Trophoblast cell (in vitro differentiated cells and primary cell): ENCODE measurements at regions not wholly inside any gene's neighbourhood (a gene's known extent, or its start where the extent isn't known, plus 50 kb on each side); places are given as distances from the start of the nearest gene placed in this dataset.
"Not testable (repeated sequence)": the region's sequence is repeated elsewhere in the genome, so short reads cannot be mapped to it uniquely, and the experiment has no call there.

ENCODE experiments used
- DNase-seq, 2 donors: peaks; one replicate each; pipeline ENCODE4 v3.0.0-alpha.2; 2016
- H2AFZ ChIP-seq: 2 replicates; pipeline ENCODE4 v1.6.1; 2013; ENCODE audit warnings: low read length, moderate library complexity, mild to moderate bottlenecking; ENCODE audit not compliant: insufficient read depth, poor library complexity
- H2AK5ac ChIP-seq: 2 replicates; pipeline ENCODE4 v1.6.1; 2013; ENCODE audit warnings: mild to moderate bottlenecking, low read length
- H2BK120ac ChIP-seq: 2 replicates; pipeline ENCODE4 v1.6.1; 2013; ENCODE audit warnings: low read length, mild to moderate bottlenecking, moderate library complexity; ENCODE audit not compliant: insufficient read depth, poor library complexity
- H2BK12ac ChIP-seq: 2 replicates; pipeline ENCODE4 v1.6.1; 2013; ENCODE audit warnings: mild to moderate bottlenecking, low read length, moderate library complexity
- H2BK5ac ChIP-seq: 2 replicates; pipeline ENCODE4 v1.6.1; 2013; ENCODE audit warnings: low read length, low read depth, moderate library complexity, mild to moderate bottlenecking; ENCODE audit not compliant: poor library complexity
- H3K14ac ChIP-seq: 2 replicates; pipeline ENCODE4 v1.6.1; 2013; ENCODE audit warnings: mild to moderate bottlenecking, low read length
- H3K18ac ChIP-seq: 2 replicates; pipeline ENCODE4 v1.6.1; 2013; ENCODE audit warnings: mild to moderate bottlenecking, low read length
- H3K23ac ChIP-seq: 2 replicates; pipeline ENCODE4 v1.6.1; 2013; ENCODE audit warnings: low read length
- H3K27ac ChIP-seq: 2 replicates; pipeline ENCODE4 v1.5.1; 2013; ENCODE audit warnings: low read depth, mild to moderate bottlenecking, inconsistent platforms, low read length, moderate library complexity
- H3K27me3 ChIP-seq: 2 replicates; pipeline ENCODE4 v1.6.1; 2013; ENCODE audit warnings: inconsistent platforms, mild to moderate bottlenecking, low read length, moderate library complexity; ENCODE audit not compliant: insufficient read depth
- H3K36me3 ChIP-seq, 2 experiments: 1 replicate in 1 of 2; 2 replicates in 1 of 2; pipeline ENCODE4 v1.6.1; 2013; ENCODE audit warnings: low read length in 2 of 2, mild to moderate bottlenecking in 2 of 2, moderate library complexity in 1 of 2; ENCODE audit not compliant: insufficient read depth in 2 of 2, control insufficient read depth in 1 of 2
- H3K4ac ChIP-seq: 2 replicates; pipeline ENCODE4 v1.6.1; 2013; ENCODE audit warnings: low read depth, mild to moderate bottlenecking, low read length, moderate library complexity
- H3K4me1 ChIP-seq, 2 experiments: 1 replicate in 1 of 2; 2 replicates in 1 of 2; pipeline ENCODE4 v1.6.1; 2013; ENCODE audit warnings: low read length in 2 of 2, mild to moderate bottlenecking in 2 of 2, moderate library complexity in 1 of 2; ENCODE audit not compliant: insufficient read depth in 2 of 2, control insufficient read depth in 1 of 2
- H3K4me2 ChIP-seq: 2 replicates; pipeline ENCODE4 v1.6.1; 2013; ENCODE audit warnings: inconsistent platforms, mild to moderate bottlenecking, low read length, moderate library complexity
- H3K4me3 ChIP-seq: 2 replicates; pipeline ENCODE4 v1.5.1; 2013; ENCODE audit warnings: mild to moderate bottlenecking, low read depth, low read length, inconsistent platforms
- H3K79me1 ChIP-seq: one replicate; pipeline ENCODE4 v1.6.1; 2013; ENCODE audit warnings: low read length
- H3K79me2 ChIP-seq: 2 replicates; pipeline ENCODE4 v1.6.1; 2013; ENCODE audit warnings: low read length, mild to moderate bottlenecking; ENCODE audit not compliant: control insufficient read depth, insufficient read depth, poor library complexity
- H3K9ac ChIP-seq: 2 replicates; pipeline ENCODE4 v1.6.1; 2013; ENCODE audit warnings: mild to moderate bottlenecking, low read length
- H3K9me3 ChIP-seq: 2 replicates; pipeline ENCODE4 v1.6.1; 2013; ENCODE audit warnings: low read depth, mild to moderate bottlenecking, control low read depth, inconsistent platforms, low read length; ENCODE audit not compliant: insufficient read depth
- H4K12ac ChIP-seq: 2 replicates; pipeline ENCODE4 v1.6.1; 2013; ENCODE audit warnings: low read depth, mild to moderate bottlenecking, low read length, moderate library complexity
- H4K8ac ChIP-seq: 2 replicates; pipeline ENCODE4 v1.6.1; 2013; ENCODE audit warnings: low read depth, mild to moderate bottlenecking, low read length, moderate library complexity
- H4K91ac ChIP-seq: one replicate; pipeline ENCODE4 v1.6.1; 2013; ENCODE audit warnings: low read depth, mild to moderate bottlenecking, low read length, moderate library complexity
- WGBS: extraction: QIAGEN DNeasy Blood & Tissue Kit; methylation state at CpG from one replicate; pipeline ENCODE4 v1.1.7; 2013; ENCODE audit warnings: missing lambda C conversion rate; ENCODE audit not compliant: insufficient read length, insufficient coverage; ENCODE audit errors: extremely low coverage; 5-methylcytosine and 5-hydroxymethylcytosine counted together

- no CpG with 5 or more reads among the region's 11 CpGs for WGBS
Measured at GRCh38 chr3:125684199-125684598, 88.9 kb upstream of the OSBPL11 start.

GRCh38 chr3:125685741-125686140 is 90.4 kb upstream of the OSBPL11 start:
- not testable (repeated sequence) for H3K36me3 ChIP-seq, H3K4me2 ChIP-seq, H3K9ac ChIP-seq, H4K91ac ChIP-seq, H4K12ac ChIP-seq, H4K8ac ChIP-seq, H3K4ac ChIP-seq, H3K4me3 ChIP-seq, DNase-seq, H2BK5ac ChIP-seq, H2BK12ac ChIP-seq, H3K27ac ChIP-seq, H3K9me3 ChIP-seq, H2AK5ac ChIP-seq, H2BK120ac ChIP-seq, H3K79me2 ChIP-seq, H3K27me3 ChIP-seq, H3K23ac ChIP-seq, H3K14ac ChIP-seq, H3K79me1 ChIP-seq, H3K4me1 ChIP-seq, H3K18ac ChIP-seq, H2AFZ ChIP-seq
- no CpG with 5 or more reads among the region's 2 CpGs for WGBS

More at GRCh38 chr3:125684199-125684598, 88.9 kb upstream of the OSBPL11 start:
- Histone ChIP-seq H3K4me2 (no peak overlapping the region), H3K18ac (no peak overlapping the region), H3K4me1 (no peaks in the 10 kb centered on the region), H4K8ac (no peak overlapping the region), H3K14ac (no peak overlapping the region), H2BK120ac (no peak overlapping the region), H3K79me2 (no peaks in the 10 kb centered on the region), H2BK5ac (no peak overlapping the region), H3K23ac (no peak overlapping the region), H2AK5ac (no peak overlapping the region), H3K4ac (no peak overlapping the region), H2AFZ (no peak overlapping the region), H3K4me3 (no peak overlapping the region), H3K36me3 (no peaks in the 10 kb centered on the region), H3K79me1 (no peaks in the 10 kb centered on the region), H3K27ac (no peak overlapping the region), H2BK12ac (no peak overlapping the region), H4K91ac (no peak overlapping the region), H3K9me3 (peaks cover 2% of the 10 kb centered on the region), H3K27me3 (no peaks in the 10 kb centered on the region), H3K9ac (no peak overlapping the region), H4K12ac (no peak overlapping the region)
- peak in 1 of 2 donors; percentile 41 for DNase-seq

GRCh38 chr3:125692361-125692760 is 97.1 kb upstream of the OSBPL11 start:
- H2BK12ac ChIP-seq: no peak overlapping the region
- DNase-seq: no peak
- no peak overlapping the region for H4K91ac ChIP-seq
- H3K4me2 ChIP-seq: no peak overlapping the region
- no peaks in the 10 kb centered on the region for H3K79me2 ChIP-seq
- no peak overlapping the region for H3K23ac ChIP-seq
- H3K14ac ChIP-seq: no peak overlapping the region
- no peak overlapping the region for H3K9ac ChIP-seq
- H3K4me1 ChIP-seq: peaks cover 0 to 2% of the 10 kb centered on the region in 2 experiments
- WGBS: no CpG with 5 or more reads among the region's 13 CpGs
- H2BK120ac ChIP-seq: no peak overlapping the region
- no peak overlapping the region for H4K8ac ChIP-seq
- no peaks in the 10 kb centered on the region for H3K79me1 ChIP-seq
- H3K4me3 ChIP-seq: no peak overlapping the region
- H3K36me3 ChIP-seq: no peaks in the 10 kb centered on the region
- H3K27ac ChIP-seq: no peak overlapping the region
- no peak overlapping the region for H4K12ac ChIP-seq
- H2AK5ac ChIP-seq: no peak overlapping the region
- no peaks in the 10 kb centered on the region for H3K9me3 ChIP-seq
- H3K18ac ChIP-seq: no peak overlapping the region
- H2BK5ac ChIP-seq: no peak overlapping the region
- no peaks in the 10 kb centered on the region for H3K27me3 ChIP-seq
- no peak overlapping the region for H3K4ac ChIP-seq
- no peak overlapping the region for H2AFZ ChIP-seq

GRCh38 chr3:125693887-125694286 is 98.6 kb upstream of the OSBPL11 start:
- no peak overlapping the region for H3K14ac ChIP-seq
- no peak overlapping the region for H2BK12ac ChIP-seq
- no peak overlapping the region for H4K8ac ChIP-seq
- H2AFZ ChIP-seq: no peak overlapping the region
- H3K4ac ChIP-seq: no peak overlapping the region
- no peak overlapping the region for H3K4me3 ChIP-seq
- H3K79me2 ChIP-seq: no peaks in the 10 kb centered on the region
- no peak overlapping the region for H4K91ac ChIP-seq
- no peak overlapping the region for H3K23ac ChIP-seq
- peaks cover 0 to 3% of the 10 kb centered on the region in 2 experiments for H3K4me1 ChIP-seq
- DNase-seq: no peak
- H2AK5ac ChIP-seq: no peak overlapping the region
- no peak overlapping the region for H3K18ac ChIP-seq
- H3K9ac ChIP-seq: no peak overlapping the region
- no peak overlapping the region for H3K4me2 ChIP-seq
- H4K12ac ChIP-seq: no peak overlapping the region
- H3K79me1 ChIP-seq: no peaks in the 10 kb centered on the region
- no CpG with 5 or more reads among the region's 10 CpGs for WGBS
- no peak overlapping the region for H3K27ac ChIP-seq
- no peaks in the 10 kb centered on the region for H3K9me3 ChIP-seq
- no peak overlapping the region for H2BK5ac ChIP-seq
- no peaks in the 10 kb centered on the region for H3K36me3 ChIP-seq
- H2BK120ac ChIP-seq: no peak overlapping the region
- no peaks in the 10 kb centered on the region for H3K27me3 ChIP-seq
